Osteoblast (primary cell): ENCODE measurements at regions not wholly inside any gene's neighbourhood (a gene's known extent, or its start where the extent isn't known, plus 50 kb on each side); places are given as distances from the start of the nearest gene placed in this dataset.

Experiments
- DNase-seq: peaks from one replicate; pipeline ENCODE4 v3.0.0; 2011; ENCODE audit warnings: low spot score, mixed read lengths; ENCODE audit not compliant: insufficient read length; ENCODE audit errors: missing footprints
- H2AFZ ChIP-seq: 2 replicates; pipeline ENCODE4 v1.6.0; 2011; ENCODE audit warnings: mild to moderate bottlenecking, low read length
- H3K27ac ChIP-seq: 2 replicates; pipeline ENCODE4 v1.5.1; 2011; ENCODE audit warnings: mild to moderate bottlenecking, low read depth, low read length, moderate library complexity
- H3K27me3 ChIP-seq: 2 replicates; pipeline ENCODE4 v1.6.0; 2012; ENCODE audit warnings: mild to moderate bottlenecking, control low read depth, inconsistent platforms, low read length, moderate library complexity; ENCODE audit not compliant: insufficient read depth
- H3K36me3 ChIP-seq: 2 replicates; pipeline ENCODE4 v1.5.1; 2011; ENCODE audit warnings: mild to moderate bottlenecking, low read length, control low read depth, moderate library complexity; ENCODE audit not compliant: insufficient read depth
- H3K4me1 ChIP-seq: 2 replicates; pipeline ENCODE4 v1.5.1; 2011; ENCODE audit warnings: mild to moderate bottlenecking, low read length, control low read depth, moderate library complexity; ENCODE audit not compliant: insufficient read depth
- H3K4me2 ChIP-seq: 2 replicates; pipeline ENCODE4 v1.6.0; 2011; ENCODE audit warnings: mild to moderate bottlenecking, low read length; ENCODE audit not compliant: insufficient read depth
- H3K4me3 ChIP-seq: fragments of 200-600 bp; sonication (generic); 3 replicates; pipeline ENCODE4 v1.5.1; 2012; ENCODE audit warnings: mild to moderate bottlenecking, low read length, inconsistent platforms; ENCODE audit not compliant: insufficient read depth
- H3K79me2 ChIP-seq: 2 replicates; pipeline ENCODE4 v1.6.0; 2012; ENCODE audit warnings: mild to moderate bottlenecking, low read length, control low read depth, inconsistent platforms; ENCODE audit not compliant: insufficient read depth
- H3K9me3 ChIP-seq: 2 replicates; pipeline ENCODE4 v1.5.1; 2011; ENCODE audit warnings: low read depth, low read length, control low read depth
- H4K20me1 ChIP-seq: 2 replicates; pipeline ENCODE4 v1.6.0; 2012; ENCODE audit warnings: mild to moderate bottlenecking, low read length, control low read depth; ENCODE audit not compliant: insufficient read depth
- CTCF ChIP-seq: IDR thresholded peaks from 2 replicates; pipeline ENCODE4 v1.5.1; 2011; ENCODE audit warnings: mild to moderate bottlenecking, low read depth, low read length, moderate library complexity; ENCODE audit errors: extremely low read depth

- no peak for TF ChIP-seq CTCF
- Histone ChIP-seq H3K4me1 (no peaks in the 10 kb centered on the region), H3K4me3 (no peak overlapping the region), H3K36me3 (no peaks in the 10 kb centered on the region), H3K79me2 (no peaks in the 10 kb centered on the region), H3K27ac (no peak overlapping the region), H4K20me1 (no peaks in the 10 kb centered on the region), H3K27me3 (no peaks in the 10 kb centered on the region), H3K9me3 (no peaks in the 10 kb centered on the region), H2AFZ (no peak overlapping the region), H3K4me2 (no peak overlapping the region)
- no peak for DNase-seq
Measured at GRCh38 chr1:80675454-80675853, 1125.3 kb upstream of the ADGRL2 start.

GRCh38 chr1:80673935-80674597 is 1126.7 kb upstream of the ADGRL2 start:
- no peaks in the 10 kb centered on the region for H4K20me1 ChIP-seq
- H3K4me1 ChIP-seq, result no peaks in the 10 kb centered on the region
- no peaks in the 10 kb centered on the region for H3K27me3 ChIP-seq
- no peak overlapping the region for H3K4me3 ChIP-seq
- H3K27ac ChIP-seq, result no peak overlapping the region
- no peak overlapping the region for H2AFZ ChIP-seq
- H3K4me2 ChIP-seq, result no peak overlapping the region
- H3K79me2 ChIP-seq, result no peaks in the 10 kb centered on the region
- H3K36me3 ChIP-seq, result no peaks in the 10 kb centered on the region
- H3K9me3 ChIP-seq, result no peaks in the 10 kb centered on the region
- DNase-seq, result no peak
- TF ChIP-seq CTCF, result no peak

- H2AFZ ChIP-seq, result no peak overlapping the region
- H3K79me2 ChIP-seq, result no peaks in the 10 kb centered on the region
- no peak for DNase-seq
- H3K4me1 ChIP-seq, result no peaks in the 10 kb centered on the region
- no peaks in the 10 kb centered on the region for H3K27me3 ChIP-seq
- no peaks in the 10 kb centered on the region for H4K20me1 ChIP-seq
- H3K4me2 ChIP-seq, result no peak overlapping the region
- no peak for TF ChIP-seq CTCF
- H3K36me3 ChIP-seq, result no peaks in the 10 kb centered on the region
- H3K4me3 ChIP-seq, result no peak overlapping the region
- no peaks in the 10 kb centered on the region for H3K9me3 ChIP-seq
- H3K27ac ChIP-seq, result no peak overlapping the region
Measured at GRCh38 chr1:80668372-80668771, 1132.4 kb upstream of the ADGRL2 start.

DNA sequence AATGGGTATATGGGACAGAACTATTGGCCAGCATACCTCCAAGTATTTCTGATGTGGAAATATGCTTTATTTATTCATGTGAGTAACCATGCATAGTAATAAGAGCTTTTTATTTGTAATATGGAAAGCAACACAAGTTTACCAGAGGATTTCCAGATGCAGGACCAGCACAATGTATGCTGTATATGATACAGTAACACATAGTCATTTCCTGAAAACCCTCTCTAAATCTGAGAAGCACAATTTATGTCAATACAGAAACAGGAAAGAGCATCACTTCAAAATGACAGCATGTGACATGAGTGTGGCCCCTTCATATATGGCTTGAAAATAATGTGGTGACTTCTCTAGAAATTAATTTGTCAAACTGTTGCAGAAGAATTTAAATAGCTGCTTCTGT is 1134.7 kb upstream of the ADGRL2 start:
- TF ChIP-seq CTCF, result no peak
- Histone ChIP-seq H3K9me3 (no peaks in the 10 kb centered on the region), H2AFZ (no peak overlapping the region), H3K79me2 (no peaks in the 10 kb centered on the region), H3K4me3 (no peak overlapping the region), H3K4me2 (no peak overlapping the region), H3K27ac (no peak overlapping the region), H3K27me3 (no peaks in the 10 kb centered on the region), H3K36me3 (no peaks in the 10 kb centered on the region), H3K4me1 (no peaks in the 10 kb centered on the region), H4K20me1 (no peaks in the 10 kb centered on the region)
- DNase-seq, result no peak
